Neural cell (in vitro differentiated cells): ENCODE measurements at regions not wholly inside any gene's neighbourhood (a gene's known extent, or its start where the extent isn't known, plus 50 kb on each side); places are given as distances from the start of the nearest gene placed in this dataset.

Experiments
- H2AFZ ChIP-seq: fragments of 200-600, 300-800 bp; sonication (generic), shearing (Covaris generic); 2 replicates; pipeline ENCODE4 v1.6.0; 2014; ENCODE audit warnings: low read depth, mild to moderate bottlenecking, antibody characterized with exemption, low read length, moderate library complexity
- H3F3A ChIP-seq: fragments of 200-600 bp; shearing (Covaris generic); 2 replicates; pipeline ENCODE4 v1.6.1; 2016; ENCODE audit warnings: mild to moderate bottlenecking, moderate library complexity, mixed read lengths, antibody characterized with exemption, low read length; ENCODE audit not compliant: insufficient read depth, poor library complexity, severe bottlenecking
- H3K27ac ChIP-seq: fragments of 200-600, 300-800 bp; sonication (generic), shearing (Covaris generic); 2 replicates; pipeline ENCODE4 v1.5.1; 2014; ENCODE audit warnings: mild to moderate bottlenecking, low read length, moderate library complexity
- H3K27me3 ChIP-seq: fragments of 300-800, 200-600 bp; sonication (generic), shearing (Covaris generic); 2 replicates; pipeline ENCODE4 v1.6.0; 2014; ENCODE audit warnings: mild to moderate bottlenecking, low read depth, low read length, moderate library complexity; ENCODE audit not compliant: insufficient read depth
- H3K36me3 ChIP-seq: fragments of 300-800, 200-600 bp; sonication (generic), shearing (Covaris generic); 2 replicates; pipeline ENCODE4 v1.5.1; 2014; ENCODE audit warnings: mild to moderate bottlenecking, antibody characterized with exemption, low read length, moderate library complexity; ENCODE audit not compliant: insufficient read depth
- H3K4me2 ChIP-seq: fragments of 300-800, 200-600 bp; sonication (generic), shearing (Covaris generic); 2 replicates; pipeline ENCODE4 v1.6.0; 2014; ENCODE audit warnings: mild to moderate bottlenecking, low read length
- H3K4me3 ChIP-seq: fragments of 300-800, 200-600 bp; sonication (generic), shearing (Covaris generic); 2 replicates; pipeline ENCODE4 v1.5.1; 2014; ENCODE audit warnings: mild to moderate bottlenecking, low read length, moderate library complexity
- H3K79me2 ChIP-seq: fragments of 200-600 bp; shearing (Covaris generic); replicated peaks from 2 replicates; pipeline ENCODE4 v1.6.0; 2014; ENCODE audit warnings: mild to moderate bottlenecking, low read length, moderate library complexity; ENCODE audit not compliant: insufficient read depth
- H3K9ac ChIP-seq: fragments of 300-800, 200-600 bp; sonication (generic), shearing (Covaris generic); 2 replicates; pipeline ENCODE4 v1.6.1; 2016; ENCODE audit warnings: mild to moderate bottlenecking, low read length, mixed read lengths
- H3K9me2 ChIP-seq: fragments of 200-600 bp; shearing (Covaris generic); 2 replicates; pipeline ENCODE4 v1.6.1; 2016; ENCODE audit warnings: mild to moderate bottlenecking, low read length, mixed read lengths; ENCODE audit not compliant: insufficient read depth
- H3K9me3 ChIP-seq: fragments of 200-600, 300-800 bp; sonication (generic), shearing (Covaris generic); 2 replicates; pipeline ENCODE4 v1.6.1; 2016; ENCODE audit warnings: mild to moderate bottlenecking, mixed run types, low read length, moderate library complexity, mixed read lengths
- H4K20me1 ChIP-seq: fragments of 200-600 bp; shearing (Covaris generic); 2 replicates; pipeline ENCODE4 v1.6.1; 2016; ENCODE audit warnings: mild to moderate bottlenecking, mixed run types; ENCODE audit not compliant: insufficient read depth
- EP300 ChIP-seq: fragments of 450-650 bp; conservative IDR thresholded peaks from 2 replicates; pipeline ENCODE4 v1.6.1; 2014; ENCODE audit warnings: antibody characterized with exemption, mild to moderate bottlenecking, moderate library complexity; ENCODE audit not compliant: poor library complexity, severe bottlenecking
- EZH2 ChIP-seq: fragments of 200-600, 300-800 bp; shearing (Covaris generic), sonication (generic); IDR thresholded peaks from 2 replicates; pipeline ENCODE4 v1.6.1; 2014; ENCODE audit warnings: antibody characterized with exemption, low read length, borderline replicate concordance, mild to moderate bottlenecking; ENCODE audit not compliant: insufficient read depth, poor library complexity, severe bottlenecking
- MXI1 ChIP-seq: fragments of 450-650 bp; conservative IDR thresholded peaks from 2 replicates; pipeline ENCODE4 v1.6.1; 2014; ENCODE audit warnings: antibody characterized with exemption, mild to moderate bottlenecking; ENCODE audit not compliant: poor library complexity, severe bottlenecking
- POLR2AphosphoS5 ChIP-seq: IDR thresholded peaks from 2 replicates; pipeline ENCODE4 v1.6.1; 2012
- RAD21 ChIP-seq: fragments of 450-650 bp; conservative IDR thresholded peaks from 2 replicates; pipeline ENCODE4 v1.6.1; 2014; ENCODE audit warnings: antibody characterized with exemption, mild to moderate bottlenecking, moderate library complexity
- SMC3 ChIP-seq: fragments of 450-650 bp; conservative IDR thresholded peaks from 2 replicates; pipeline ENCODE4 v1.6.1; 2014; ENCODE audit warnings: antibody characterized with exemption, mild to moderate bottlenecking, moderate library complexity; ENCODE audit not compliant: poor library complexity
- TAF1 ChIP-seq: IDR thresholded peaks from 2 replicates; pipeline ENCODE4 v1.6.1; 2012; ENCODE audit warnings: low read depth
- TF ChIP-seq, protein P1 (sequence below): IDR thresholded peaks from 2 replicates; pipeline ENCODE4 v1.6.1; 2012; ENCODE audit warnings: borderline replicate concordance
- TF ChIP-seq, protein P2 (sequence below): fragments of 450-650 bp; IDR thresholded peaks from 2 replicates; pipeline ENCODE4 v1.5.1; 2014; ENCODE audit warnings: antibody characterized with exemption, mild to moderate bottlenecking, moderate library complexity; ENCODE audit not compliant: poor library complexity, severe bottlenecking

DNA sequence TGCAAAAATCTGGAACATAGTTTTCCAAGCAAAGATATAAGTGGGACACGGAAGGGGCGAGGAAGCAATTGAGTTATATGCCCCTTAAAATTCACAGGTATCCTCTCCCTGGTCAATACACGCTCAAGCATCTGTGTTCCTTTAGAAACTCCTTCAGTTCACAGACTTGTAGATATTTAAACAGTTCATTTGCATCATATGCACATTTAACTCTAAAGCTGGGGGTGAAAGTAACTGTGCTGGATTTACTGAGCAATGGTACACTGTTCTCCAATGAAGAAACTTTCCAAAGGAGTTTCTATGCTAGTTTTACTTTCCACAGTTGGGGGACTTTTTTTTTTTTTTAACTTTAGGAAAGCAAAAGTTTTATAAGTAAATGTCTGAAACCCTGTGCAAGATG is 293.0 kb upstream of the TNP1 start:
- TF ChIP-seq EZH2 = no peak
- no peak overlapping the region for H3K4me3 ChIP-seq

DNA sequence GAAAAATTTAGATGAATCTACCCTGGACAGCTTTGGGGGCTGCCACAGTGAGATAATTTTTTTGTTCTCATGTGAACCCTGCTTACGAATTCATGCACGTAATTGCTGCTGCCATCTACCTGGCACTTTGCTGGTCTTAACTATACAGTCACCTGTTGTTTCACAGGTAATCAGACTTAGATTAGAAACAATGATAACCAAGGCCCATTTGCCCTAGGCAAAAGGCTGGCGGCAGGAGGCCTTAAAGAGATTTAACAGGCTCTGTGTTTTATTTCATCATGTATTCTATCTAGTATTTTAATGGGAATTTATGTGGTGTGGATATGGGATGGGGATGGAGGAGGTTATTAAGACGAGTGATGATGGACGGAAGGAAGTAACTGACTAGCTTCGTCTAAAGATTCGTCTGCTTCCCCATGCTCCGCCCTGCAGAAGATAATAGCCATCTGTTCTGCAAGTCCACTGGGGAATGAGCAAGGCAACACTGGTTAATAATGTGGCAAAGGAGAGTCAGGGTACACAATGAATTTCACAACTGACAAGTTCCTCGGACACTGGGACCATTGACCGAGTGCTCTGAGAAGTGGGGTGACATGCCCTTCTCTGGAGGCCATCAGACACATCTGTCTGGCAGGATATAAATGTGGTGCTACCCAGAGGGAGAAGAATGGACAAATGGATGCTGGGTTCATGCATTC is 291.8 kb upstream of the TNP1 start:
- H3K9me3 ChIP-seq = no peaks in the 10 kb centered on the region
- H3K27ac ChIP-seq = no peak overlapping the region
- H2AFZ ChIP-seq = no peak overlapping the region
- H3K4me2 ChIP-seq = no peak overlapping the region
- no peak overlapping the region for H3K9ac ChIP-seq
- TF ChIP-seq RAD21 (no peak), EZH2 (no peak), SMC3 (no peak), TAF1 (no peak)
- TF ChIP-seq, protein P1, sequence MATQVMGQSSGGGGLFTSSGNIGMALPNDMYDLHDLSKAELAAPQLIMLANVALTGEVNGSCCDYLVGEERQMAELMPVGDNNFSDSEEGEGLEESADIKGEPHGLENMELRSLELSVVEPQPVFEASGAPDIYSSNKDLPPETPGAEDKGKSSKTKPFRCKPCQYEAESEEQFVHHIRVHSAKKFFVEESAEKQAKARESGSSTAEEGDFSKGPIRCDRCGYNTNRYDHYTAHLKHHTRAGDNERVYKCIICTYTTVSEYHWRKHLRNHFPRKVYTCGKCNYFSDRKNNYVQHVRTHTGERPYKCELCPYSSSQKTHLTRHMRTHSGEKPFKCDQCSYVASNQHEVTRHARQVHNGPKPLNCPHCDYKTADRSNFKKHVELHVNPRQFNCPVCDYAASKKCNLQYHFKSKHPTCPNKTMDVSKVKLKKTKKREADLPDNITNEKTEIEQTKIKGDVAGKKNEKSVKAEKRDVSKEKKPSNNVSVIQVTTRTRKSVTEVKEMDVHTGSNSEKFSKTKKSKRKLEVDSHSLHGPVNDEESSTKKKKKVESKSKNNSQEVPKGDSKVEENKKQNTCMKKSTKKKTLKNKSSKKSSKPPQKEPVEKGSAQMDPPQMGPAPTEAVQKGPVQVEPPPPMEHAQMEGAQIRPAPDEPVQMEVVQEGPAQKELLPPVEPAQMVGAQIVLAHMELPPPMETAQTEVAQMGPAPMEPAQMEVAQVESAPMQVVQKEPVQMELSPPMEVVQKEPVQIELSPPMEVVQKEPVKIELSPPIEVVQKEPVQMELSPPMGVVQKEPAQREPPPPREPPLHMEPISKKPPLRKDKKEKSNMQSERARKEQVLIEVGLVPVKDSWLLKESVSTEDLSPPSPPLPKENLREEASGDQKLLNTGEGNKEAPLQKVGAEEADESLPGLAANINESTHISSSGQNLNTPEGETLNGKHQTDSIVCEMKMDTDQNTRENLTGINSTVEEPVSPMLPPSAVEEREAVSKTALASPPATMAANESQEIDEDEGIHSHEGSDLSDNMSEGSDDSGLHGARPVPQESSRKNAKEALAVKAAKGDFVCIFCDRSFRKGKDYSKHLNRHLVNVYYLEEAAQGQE = no peak
- TF ChIP-seq, protein P2, sequence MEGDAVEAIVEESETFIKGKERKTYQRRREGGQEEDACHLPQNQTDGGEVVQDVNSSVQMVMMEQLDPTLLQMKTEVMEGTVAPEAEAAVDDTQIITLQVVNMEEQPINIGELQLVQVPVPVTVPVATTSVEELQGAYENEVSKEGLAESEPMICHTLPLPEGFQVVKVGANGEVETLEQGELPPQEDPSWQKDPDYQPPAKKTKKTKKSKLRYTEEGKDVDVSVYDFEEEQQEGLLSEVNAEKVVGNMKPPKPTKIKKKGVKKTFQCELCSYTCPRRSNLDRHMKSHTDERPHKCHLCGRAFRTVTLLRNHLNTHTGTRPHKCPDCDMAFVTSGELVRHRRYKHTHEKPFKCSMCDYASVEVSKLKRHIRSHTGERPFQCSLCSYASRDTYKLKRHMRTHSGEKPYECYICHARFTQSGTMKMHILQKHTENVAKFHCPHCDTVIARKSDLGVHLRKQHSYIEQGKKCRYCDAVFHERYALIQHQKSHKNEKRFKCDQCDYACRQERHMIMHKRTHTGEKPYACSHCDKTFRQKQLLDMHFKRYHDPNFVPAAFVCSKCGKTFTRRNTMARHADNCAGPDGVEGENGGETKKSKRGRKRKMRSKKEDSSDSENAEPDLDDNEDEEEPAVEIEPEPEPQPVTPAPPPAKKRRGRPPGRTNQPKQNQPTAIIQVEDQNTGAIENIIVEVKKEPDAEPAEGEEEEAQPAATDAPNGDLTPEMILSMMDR = no peak
- H3K9me2 ChIP-seq = no peaks in the 10 kb centered on the region
- no peaks in the 10 kb centered on the region for H3F3A ChIP-seq
- no peaks in the 10 kb centered on the region for H4K20me1 ChIP-seq
- H3K36me3 ChIP-seq = no peaks in the 10 kb centered on the region
- H3K79me2 ChIP-seq = no peaks in the 10 kb centered on the region
- H3K27me3 ChIP-seq = no peaks in the 10 kb centered on the region
- H3K4me3 ChIP-seq = no peak overlapping the region

More for the DNA sequence above, 293.0 kb upstream of the TNP1 start:
- Histone ChIP-seq H3K9ac (no peak overlapping the region), H3K9me3 (no peaks in the 10 kb centered on the region), H3K27ac (no peak overlapping the region), H3K36me3 (no peaks in the 10 kb centered on the region), H2AFZ (no peak overlapping the region), H3K27me3 (no peaks in the 10 kb centered on the region), H3K79me2 (no peaks in the 10 kb centered on the region), H3K4me2 (no peak overlapping the region), H3F3A (no peaks in the 10 kb centered on the region), H3K9me2 (no peaks in the 10 kb centered on the region), H4K20me1 (no peaks in the 10 kb centered on the region)

DNA sequence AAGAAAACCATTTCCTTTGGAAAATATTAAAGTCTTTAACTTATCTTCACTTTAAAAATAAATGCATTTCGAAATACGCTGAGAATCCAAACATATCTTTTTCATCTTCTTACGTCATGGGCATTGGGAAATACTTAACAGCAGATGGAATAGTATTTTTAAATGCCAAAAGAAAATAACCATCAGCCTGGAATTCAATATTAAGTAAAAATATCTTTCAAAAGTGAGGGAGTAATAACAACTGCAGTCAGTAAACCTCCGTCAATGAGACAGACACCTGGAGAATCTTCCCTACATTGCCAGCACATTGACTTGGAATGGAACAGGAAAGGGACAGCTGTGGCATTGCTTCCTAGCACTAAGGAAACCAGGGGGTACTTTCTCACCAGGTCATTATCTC is 290.4 kb upstream of the TNP1 start:
- Histone ChIP-seq H4K20me1 (no peaks in the 10 kb centered on the region), H3K9me2 (no peaks in the 10 kb centered on the region), H3K9ac (no peak overlapping the region), H3K4me2 (no peak overlapping the region), H3K36me3 (no peaks in the 10 kb centered on the region), H3K27ac (no peak overlapping the region), H3K27me3 (no peaks in the 10 kb centered on the region), H3K9me3 (no peaks in the 10 kb centered on the region), H3K79me2 (no peaks in the 10 kb centered on the region), H2AFZ (no peak overlapping the region), H3K4me3 (no peak overlapping the region), H3F3A (no peaks in the 10 kb centered on the region)
- TF ChIP-seq EP300 = no peak
- no peak for TF ChIP-seq SMC3
- no peak for TF ChIP-seq POLR2AphosphoS5
- no peak for TF ChIP-seq MXI1
- TF ChIP-seq RAD21 = no peak
- no peak for TF ChIP-seq TAF1
- TF ChIP-seq EZH2 = no peak
- TF ChIP-seq, protein P1 = no peak
- TF ChIP-seq, protein P2 = no peak
